ENCODE measurements at regions not wholly inside any gene's neighbourhood (a gene's known extent, or its start where the extent isn't known, plus 50 kb on each side); places are given as distances from the start of the nearest gene placed in this dataset.

- TF ChIP-seq, protein P1, sequence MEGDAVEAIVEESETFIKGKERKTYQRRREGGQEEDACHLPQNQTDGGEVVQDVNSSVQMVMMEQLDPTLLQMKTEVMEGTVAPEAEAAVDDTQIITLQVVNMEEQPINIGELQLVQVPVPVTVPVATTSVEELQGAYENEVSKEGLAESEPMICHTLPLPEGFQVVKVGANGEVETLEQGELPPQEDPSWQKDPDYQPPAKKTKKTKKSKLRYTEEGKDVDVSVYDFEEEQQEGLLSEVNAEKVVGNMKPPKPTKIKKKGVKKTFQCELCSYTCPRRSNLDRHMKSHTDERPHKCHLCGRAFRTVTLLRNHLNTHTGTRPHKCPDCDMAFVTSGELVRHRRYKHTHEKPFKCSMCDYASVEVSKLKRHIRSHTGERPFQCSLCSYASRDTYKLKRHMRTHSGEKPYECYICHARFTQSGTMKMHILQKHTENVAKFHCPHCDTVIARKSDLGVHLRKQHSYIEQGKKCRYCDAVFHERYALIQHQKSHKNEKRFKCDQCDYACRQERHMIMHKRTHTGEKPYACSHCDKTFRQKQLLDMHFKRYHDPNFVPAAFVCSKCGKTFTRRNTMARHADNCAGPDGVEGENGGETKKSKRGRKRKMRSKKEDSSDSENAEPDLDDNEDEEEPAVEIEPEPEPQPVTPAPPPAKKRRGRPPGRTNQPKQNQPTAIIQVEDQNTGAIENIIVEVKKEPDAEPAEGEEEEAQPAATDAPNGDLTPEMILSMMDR (IDR thresholded peaks at IDR 0.05): no peak
- TF ChIP-seq POLR2A (IDR thresholded peaks at IDR 0.05): no peak
- no peak for TF ChIP-seq POLR2AphosphoS5 (IDR thresholded peaks at IDR 0.05)
Observed at GRCh38 chr6:82111114-82111513, 136.4 kb downstream of the IBTK start.

Data from upper lobe of left lung (tissue), 4 donors.